Left ventricle myocardium inferior (tissue), 1 donor: ENCODE measurements at regions not wholly inside any gene's neighbourhood (a gene's known extent, or its start where the extent isn't known, plus 50 kb on each side); places are given as distances from the start of the nearest gene placed in this dataset.
"Not testable (repeated sequence)": the region's sequence is repeated elsewhere in the genome, so short reads cannot be mapped to it uniquely, and the experiment has no call there.

ENCODE experiments used
- DNase-seq: peaks from one replicate; pipeline ENCODE4 v3.0.0-alpha.2; 2020
- H3K27ac ChIP-seq: fragments of 200-600 bp; replicated peaks from 2 replicates; pipeline ENCODE4 v1.8.0; 2021
- H3K27me3 ChIP-seq: fragments of 200-600 bp; 2 replicates; pipeline ENCODE4 v1.8.0; 2021; ENCODE audit warnings: low read depth
- H3K36me3 ChIP-seq: fragments of 200-600 bp; 2 replicates; pipeline ENCODE4 v1.8.0; 2021
- H3K4me1 ChIP-seq: fragments of 200-600 bp; 2 replicates; pipeline ENCODE4 v1.8.0; 2021
- H3K4me3 ChIP-seq: fragments of 200-600 bp; 2 replicates; pipeline ENCODE4 v1.8.0; 2021; ENCODE audit warnings: mild to moderate bottlenecking, moderate library complexity
- H3K9me3 ChIP-seq: fragments of 200-600 bp; replicated peaks from 2 replicates; pipeline ENCODE4 v1.8.0; 2021
- intact Hi-C: fragments of 100-400 bp; cut with micrococcal nuclease; formaldehyde crosslinking; loops from one replicate; pipeline ENCODE4 v1.11.0; 2022
- TF ChIP-seq, protein P1 (sequence below): fragments of 200-600 bp; IDR thresholded peaks from 2 replicates; pipeline ENCODE4 v1.8.0; 2021; ENCODE audit warnings: antibody characterized with exemption, mild to moderate bottlenecking, borderline replicate concordance
- donor health status: DM: no; HTN: yes; CAD: no; lungs with severe emphysema.

DNA sequence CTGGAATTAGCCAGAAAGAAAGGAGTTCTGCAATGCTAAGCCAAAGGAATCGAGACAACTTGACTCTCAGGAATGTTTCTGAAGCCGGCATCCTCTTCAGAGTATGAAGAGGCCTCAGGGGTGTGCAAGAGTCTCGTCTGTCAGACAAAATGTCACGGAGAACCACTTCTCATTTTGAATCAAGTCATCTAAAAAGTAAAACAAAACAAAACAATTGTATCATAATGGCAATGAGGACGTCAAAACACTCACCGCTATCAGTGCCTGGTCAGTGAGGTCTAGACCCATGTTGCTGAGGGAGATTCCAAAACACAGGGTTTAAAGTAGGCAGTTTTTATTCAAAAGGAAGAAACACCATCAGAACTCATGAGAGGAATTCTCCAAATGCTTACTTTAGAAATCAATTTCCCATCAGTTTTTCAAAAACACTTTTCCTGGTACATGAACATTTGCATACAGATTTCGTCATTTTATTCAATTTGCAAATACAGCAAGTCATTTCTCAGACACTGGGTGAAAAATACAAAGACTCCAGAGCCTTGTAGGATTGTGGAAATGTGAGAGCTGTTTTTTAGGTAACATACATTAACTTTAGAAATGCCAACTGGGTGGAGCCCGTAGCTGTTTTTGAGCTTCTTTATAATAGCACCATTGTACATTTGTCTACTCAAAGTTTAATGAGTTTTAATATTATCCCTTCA is 89.5 kb upstream of the MAP3K1 start:
- no peaks in the 10 kb centered on the region for H3K36me3 ChIP-seq
- no peak for DNase-seq

DNA sequence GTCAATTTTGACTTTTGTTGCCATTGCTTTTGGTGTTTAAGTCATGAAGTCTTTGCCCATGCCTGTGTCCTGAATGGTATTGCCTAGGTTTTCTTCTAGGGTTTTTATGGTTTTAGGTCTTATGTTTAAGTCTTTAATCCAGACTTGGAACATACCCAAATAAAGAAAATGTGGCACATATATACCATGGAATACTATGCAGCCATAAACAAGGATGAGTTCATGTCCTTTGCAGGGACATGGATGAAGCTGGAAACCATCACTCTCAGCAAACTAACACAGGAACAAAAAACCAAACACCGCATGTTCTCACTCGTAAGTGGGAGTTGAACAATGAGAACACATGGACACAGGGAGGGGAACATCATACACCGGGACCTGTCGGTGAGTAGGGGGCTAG is 90.5 kb upstream of the MAP3K1 start:
- H3K4me3 ChIP-seq, H3K36me3 ChIP-seq, H3K27ac ChIP-seq, DNase-seq, H3K4me1 ChIP-seq, intact Hi-C loops, H3K9me3 ChIP-seq, H3K27me3 ChIP-seq: not testable (repeated sequence)

More for the DNA sequence above, 89.5 kb upstream of the MAP3K1 start:
- intact Hi-C loops: no loop called here
- no peaks in the 10 kb centered on the region for H3K4me1 ChIP-seq
- H3K4me3 ChIP-seq: no peak overlapping the region
- no peaks in the 10 kb centered on the region for H3K9me3 ChIP-seq
- H3K27ac ChIP-seq: no peak overlapping the region
- TF ChIP-seq, protein P1, sequence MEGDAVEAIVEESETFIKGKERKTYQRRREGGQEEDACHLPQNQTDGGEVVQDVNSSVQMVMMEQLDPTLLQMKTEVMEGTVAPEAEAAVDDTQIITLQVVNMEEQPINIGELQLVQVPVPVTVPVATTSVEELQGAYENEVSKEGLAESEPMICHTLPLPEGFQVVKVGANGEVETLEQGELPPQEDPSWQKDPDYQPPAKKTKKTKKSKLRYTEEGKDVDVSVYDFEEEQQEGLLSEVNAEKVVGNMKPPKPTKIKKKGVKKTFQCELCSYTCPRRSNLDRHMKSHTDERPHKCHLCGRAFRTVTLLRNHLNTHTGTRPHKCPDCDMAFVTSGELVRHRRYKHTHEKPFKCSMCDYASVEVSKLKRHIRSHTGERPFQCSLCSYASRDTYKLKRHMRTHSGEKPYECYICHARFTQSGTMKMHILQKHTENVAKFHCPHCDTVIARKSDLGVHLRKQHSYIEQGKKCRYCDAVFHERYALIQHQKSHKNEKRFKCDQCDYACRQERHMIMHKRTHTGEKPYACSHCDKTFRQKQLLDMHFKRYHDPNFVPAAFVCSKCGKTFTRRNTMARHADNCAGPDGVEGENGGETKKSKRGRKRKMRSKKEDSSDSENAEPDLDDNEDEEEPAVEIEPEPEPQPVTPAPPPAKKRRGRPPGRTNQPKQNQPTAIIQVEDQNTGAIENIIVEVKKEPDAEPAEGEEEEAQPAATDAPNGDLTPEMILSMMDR: no peak
- H3K27me3 ChIP-seq: no peaks in the 10 kb centered on the region

DNA sequence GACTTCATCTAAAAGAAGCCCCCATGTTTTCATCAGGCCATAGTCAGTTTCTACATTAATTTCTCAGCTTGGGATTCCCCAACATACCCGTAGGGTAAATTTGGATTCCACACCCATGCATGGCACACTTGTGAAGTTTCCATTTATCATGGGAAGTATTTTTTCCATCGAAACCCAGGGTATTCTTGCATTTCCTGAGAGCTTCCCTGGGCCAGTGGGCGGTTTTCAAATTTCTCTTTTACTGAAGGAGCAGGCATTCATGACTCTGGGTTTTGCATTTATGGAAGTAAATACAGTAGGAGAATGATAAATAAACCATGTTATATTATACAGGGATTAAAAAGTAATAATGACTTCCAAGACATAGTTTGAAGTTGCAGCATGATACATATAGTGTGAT is 93.0 kb upstream of the MAP3K1 start:
- no peaks in the 10 kb centered on the region for H3K27me3 ChIP-seq
- no peak for DNase-seq
- no peaks in the 10 kb centered on the region for H3K36me3 ChIP-seq
- no peak overlapping the region for H3K4me3 ChIP-seq
- TF ChIP-seq, protein P1: no peak
- H3K9me3 ChIP-seq: no peaks in the 10 kb centered on the region
- no peaks in the 10 kb centered on the region for H3K4me1 ChIP-seq
- intact Hi-C loops: no loop called here
- no peak overlapping the region for H3K27ac ChIP-seq

DNA sequence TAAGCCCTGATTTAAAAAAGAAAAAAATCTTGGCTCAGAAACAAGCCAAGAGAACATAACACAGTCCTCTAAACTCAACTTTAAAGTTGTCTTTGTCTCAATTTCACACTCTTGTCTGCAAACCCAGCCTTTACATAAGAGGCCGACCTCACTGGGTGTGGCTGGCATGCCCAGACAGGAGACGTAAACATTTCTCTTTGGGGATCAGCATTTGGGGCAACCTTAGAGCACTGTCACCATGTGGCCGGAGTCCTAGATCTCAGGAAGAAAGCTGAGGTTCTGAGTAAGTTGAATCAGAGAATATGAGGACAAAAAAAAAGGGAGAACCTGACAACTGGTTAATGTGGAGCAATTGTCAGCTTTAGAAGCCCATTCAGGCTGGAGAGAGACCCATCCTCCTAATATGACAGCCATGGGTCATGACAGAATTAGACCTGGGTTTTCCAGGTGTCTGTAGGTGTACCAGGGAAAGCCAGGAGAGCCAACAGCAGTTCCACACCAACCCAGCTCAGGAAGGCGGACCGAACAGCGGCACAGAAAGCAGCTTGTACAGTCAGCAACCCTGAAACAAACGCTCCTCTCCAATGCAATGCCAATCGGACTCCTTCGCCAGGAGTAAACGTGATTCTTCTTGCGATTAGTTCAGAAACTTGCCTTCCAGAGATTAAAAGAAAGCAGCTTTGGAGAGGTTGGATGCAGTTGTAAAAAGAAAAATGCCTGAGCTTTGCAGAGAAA is 97.9 kb upstream of the MAP3K1 start:
- no peaks in the 10 kb centered on the region for H3K36me3 ChIP-seq
- no peak overlapping the region for H3K27ac ChIP-seq
- intact Hi-C loops: no loop called here
- no peaks in the 10 kb centered on the region for H3K4me1 ChIP-seq
- no peaks in the 10 kb centered on the region for H3K9me3 ChIP-seq
- no peak overlapping the region for H3K4me3 ChIP-seq
- no peak for DNase-seq
- TF ChIP-seq, protein P1: no peak
- H3K27me3 ChIP-seq: peaks cover 5% of the 10 kb centered on the region

DNA sequence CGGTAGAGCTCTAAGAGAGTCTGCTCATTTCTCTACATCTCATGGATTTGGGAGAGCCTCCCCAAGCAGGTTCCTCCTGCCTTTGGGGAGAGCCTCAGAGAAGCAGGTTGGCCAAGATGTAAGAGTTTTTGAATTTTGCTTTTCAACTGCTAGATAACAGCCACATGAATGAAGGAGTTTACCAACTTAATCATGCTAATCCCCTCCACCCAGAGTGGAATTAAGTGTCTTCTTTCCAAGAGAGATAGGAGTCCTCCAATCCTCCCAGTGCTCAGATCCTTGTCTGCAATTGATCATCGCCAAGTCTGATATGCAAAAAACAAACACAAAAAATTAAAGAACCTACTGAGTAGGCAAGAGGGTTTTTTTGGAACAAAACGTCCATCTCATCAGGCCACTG is 99.4 kb upstream of the MAP3K1 start:
- no peak for DNase-seq
- TF ChIP-seq, protein P1: no peak
- no peak overlapping the region for H3K4me3 ChIP-seq
- no peaks in the 10 kb centered on the region for H3K36me3 ChIP-seq
- peaks cover 5% of the 10 kb centered on the region for H3K27me3 ChIP-seq
- H3K27ac ChIP-seq: no peak overlapping the region
- peaks cover under 1% of the 10 kb centered on the region for H3K9me3 ChIP-seq
- H3K4me1 ChIP-seq: no peaks in the 10 kb centered on the region
- intact Hi-C loops: no loop called here
